SK-N-SH treated with all-trans-retinoic acid at 6 μM for 48 hours (cell line): ENCODE measurements at regions not wholly inside any gene's neighbourhood (a gene's known extent, or its start where the extent isn't known, plus 50 kb on each side); places are given as distances from the start of the nearest gene placed in this dataset.

Source experiments
- ISL1 ChIP-seq: fragments of 250-450 bp; sonication (Bioruptor Pico); IDR thresholded peaks from 2 replicates; pipeline ENCODE4 v2.1.2; 2022; ENCODE audit warnings: mild to moderate bottlenecking, moderate library complexity
- OSR1 ChIP-seq: fragments of 250-450 bp; sonication (Bioruptor Pico); IDR thresholded peaks from 2 replicates; pipeline ENCODE4 v1.8.0; 2022; ENCODE audit warnings: moderate library complexity, mild to moderate bottlenecking, inconsistent platforms
- RARB ChIP-seq: fragments of 250-450 bp; sonication (Bioruptor Pico); IDR thresholded peaks from 2 replicates; pipeline ENCODE4 v1.8.0; 2021; ENCODE audit warnings: mild to moderate bottlenecking, moderate library complexity
- SNAI2 ChIP-seq: fragments of 250-450 bp; sonication (Bioruptor Pico); IDR thresholded peaks from 2 replicates; pipeline ENCODE4 v1.5.0; 2020; ENCODE audit warnings: mild to moderate bottlenecking, moderate library complexity
- TOX ChIP-seq: fragments of 250-450 bp; sonication (Bioruptor Pico); IDR thresholded peaks from 2 replicates; pipeline ENCODE4 v1.8.0; 2021; ENCODE audit warnings: mild to moderate bottlenecking, moderate library complexity, borderline replicate concordance
- ZFP3 ChIP-seq: fragments of 250-450 bp; sonication (Bioruptor Pico); IDR thresholded peaks from 2 replicates; pipeline ENCODE4 v1.5.0; 2020; ENCODE audit warnings: mild to moderate bottlenecking, moderate library complexity
- ZFP30 ChIP-seq: fragments of 450-650 bp; formaldehyde crosslinking; IDR thresholded peaks from 2 replicates; pipeline ENCODE4 v1.5.0; 2022; ENCODE audit warnings: mild to moderate bottlenecking, moderate library complexity
- ZNF565 ChIP-seq: fragments of 450-650 bp; formaldehyde crosslinking; conservative IDR thresholded peaks from 2 replicates; pipeline ENCODE4 v1.5.0; 2020; ENCODE audit warnings: low read depth, mild to moderate bottlenecking, moderate library complexity
- TF ChIP-seq, protein P1 (sequence below): fragments of 250-450 bp; sonication (Bioruptor Pico); IDR thresholded peaks from 2 replicates; pipeline ENCODE4 v1.8.0; 2020; ENCODE audit warnings: mild to moderate bottlenecking, moderate library complexity, borderline replicate concordance
- TF ChIP-seq, protein P2 (sequence below): fragments of 250-450 bp; sonication (Bioruptor Pico); IDR thresholded peaks from 2 replicates; pipeline ENCODE4 v1.5.1; 2020; ENCODE audit warnings: low read depth, mild to moderate bottlenecking, moderate library complexity
- TF ChIP-seq, protein P3 (sequence below): fragments of 250-450 bp; sonication (Bioruptor Pico); IDR thresholded peaks from 2 replicates; pipeline ENCODE4 v1.5.0; 2020; ENCODE audit warnings: mild to moderate bottlenecking, moderate library complexity

DNA sequence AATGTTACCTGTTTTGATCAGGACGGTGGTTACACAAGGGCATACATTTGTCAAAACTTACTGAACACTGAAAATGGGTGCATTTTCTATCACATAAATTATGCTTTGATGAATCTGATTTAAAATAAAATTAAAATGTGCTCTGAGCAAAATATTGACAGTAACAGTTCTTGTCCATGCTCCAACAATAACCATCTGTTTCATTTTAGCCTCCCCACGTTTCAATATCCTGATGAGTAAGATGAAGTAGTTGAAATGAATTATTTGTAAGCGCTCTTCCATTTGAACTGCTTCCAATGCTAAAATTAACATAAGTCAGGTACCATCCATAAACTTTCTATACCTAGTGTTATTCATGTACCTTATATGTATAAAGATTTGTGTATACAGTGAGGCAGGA lies 365.4 kb downstream of the LTN1 start:
- TF ChIP-seq, protein P1, sequence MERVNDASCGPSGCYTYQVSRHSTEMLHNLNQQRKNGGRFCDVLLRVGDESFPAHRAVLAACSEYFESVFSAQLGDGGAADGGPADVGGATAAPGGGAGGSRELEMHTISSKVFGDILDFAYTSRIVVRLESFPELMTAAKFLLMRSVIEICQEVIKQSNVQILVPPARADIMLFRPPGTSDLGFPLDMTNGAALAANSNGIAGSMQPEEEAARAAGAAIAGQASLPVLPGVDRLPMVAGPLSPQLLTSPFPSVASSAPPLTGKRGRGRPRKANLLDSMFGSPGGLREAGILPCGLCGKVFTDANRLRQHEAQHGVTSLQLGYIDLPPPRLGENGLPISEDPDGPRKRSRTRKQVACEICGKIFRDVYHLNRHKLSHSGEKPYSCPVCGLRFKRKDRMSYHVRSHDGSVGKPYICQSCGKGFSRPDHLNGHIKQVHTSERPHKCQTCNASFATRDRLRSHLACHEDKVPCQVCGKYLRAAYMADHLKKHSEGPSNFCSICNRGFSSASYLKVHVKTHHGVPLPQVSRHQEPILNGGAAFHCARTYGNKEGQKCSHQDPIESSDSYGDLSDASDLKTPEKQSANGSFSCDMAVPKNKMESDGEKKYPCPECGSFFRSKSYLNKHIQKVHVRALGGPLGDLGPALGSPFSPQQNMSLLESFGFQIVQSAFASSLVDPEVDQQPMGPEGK (CRISPR knock-in tag), result no peak
- TF ChIP-seq, protein P2, sequence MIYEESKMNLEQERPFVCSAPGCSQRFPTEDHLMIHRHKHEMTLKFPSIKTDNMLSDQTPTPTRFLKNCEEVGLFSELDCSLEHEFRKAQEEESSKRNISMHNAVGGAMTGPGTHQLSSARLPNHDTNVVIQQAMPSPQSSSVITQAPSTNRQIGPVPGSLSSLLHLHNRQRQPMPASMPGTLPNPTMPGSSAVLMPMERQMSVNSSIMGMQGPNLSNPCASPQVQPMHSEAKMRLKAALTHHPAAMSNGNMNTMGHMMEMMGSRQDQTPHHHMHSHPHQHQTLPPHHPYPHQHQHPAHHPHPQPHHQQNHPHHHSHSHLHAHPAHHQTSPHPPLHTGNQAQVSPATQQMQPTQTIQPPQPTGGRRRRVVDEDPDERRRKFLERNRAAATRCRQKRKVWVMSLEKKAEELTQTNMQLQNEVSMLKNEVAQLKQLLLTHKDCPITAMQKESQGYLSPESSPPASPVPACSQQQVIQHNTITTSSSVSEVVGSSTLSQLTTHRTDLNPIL (CRISPR knock-in tag), result no peak
- TF ChIP-seq, protein P3, sequence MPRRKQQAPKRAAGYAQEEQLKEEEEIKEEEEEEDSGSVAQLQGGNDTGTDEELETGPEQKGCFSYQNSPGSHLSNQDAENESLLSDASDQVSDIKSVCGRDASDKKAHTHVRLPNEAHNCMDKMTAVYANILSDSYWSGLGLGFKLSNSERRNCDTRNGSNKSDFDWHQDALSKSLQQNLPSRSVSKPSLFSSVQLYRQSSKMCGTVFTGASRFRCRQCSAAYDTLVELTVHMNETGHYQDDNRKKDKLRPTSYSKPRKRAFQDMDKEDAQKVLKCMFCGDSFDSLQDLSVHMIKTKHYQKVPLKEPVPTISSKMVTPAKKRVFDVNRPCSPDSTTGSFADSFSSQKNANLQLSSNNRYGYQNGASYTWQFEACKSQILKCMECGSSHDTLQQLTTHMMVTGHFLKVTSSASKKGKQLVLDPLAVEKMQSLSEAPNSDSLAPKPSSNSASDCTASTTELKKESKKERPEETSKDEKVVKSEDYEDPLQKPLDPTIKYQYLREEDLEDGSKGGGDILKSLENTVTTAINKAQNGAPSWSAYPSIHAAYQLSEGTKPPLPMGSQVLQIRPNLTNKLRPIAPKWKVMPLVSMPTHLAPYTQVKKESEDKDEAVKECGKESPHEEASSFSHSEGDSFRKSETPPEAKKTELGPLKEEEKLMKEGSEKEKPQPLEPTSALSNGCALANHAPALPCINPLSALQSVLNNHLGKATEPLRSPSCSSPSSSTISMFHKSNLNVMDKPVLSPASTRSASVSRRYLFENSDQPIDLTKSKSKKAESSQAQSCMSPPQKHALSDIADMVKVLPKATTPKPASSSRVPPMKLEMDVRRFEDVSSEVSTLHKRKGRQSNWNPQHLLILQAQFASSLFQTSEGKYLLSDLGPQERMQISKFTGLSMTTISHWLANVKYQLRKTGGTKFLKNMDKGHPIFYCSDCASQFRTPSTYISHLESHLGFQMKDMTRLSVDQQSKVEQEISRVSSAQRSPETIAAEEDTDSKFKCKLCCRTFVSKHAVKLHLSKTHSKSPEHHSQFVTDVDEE (CRISPR knock-in tag), result no peak
- TF ChIP-seq ZFP30 (CRISPR knock-in tag), result no peak
- TF ChIP-seq OSR1 (CRISPR knock-in tag), result no peak
- no peak for TF ChIP-seq ISL1 (CRISPR knock-in tag)
- no peak for TF ChIP-seq SNAI2 (CRISPR knock-in tag)
- no peak for TF ChIP-seq RARB (CRISPR knock-in tag)
- TF ChIP-seq TOX (CRISPR knock-in tag), result no peak
- TF ChIP-seq ZNF565 (CRISPR knock-in tag), result no peak
- TF ChIP-seq ZFP3, result no peak
